OCI-M2 (cell line): ENCODE measurements at regions not wholly inside any gene's neighbourhood (a gene's known extent, or its start where the extent isn't known, plus 50 kb on each side); places are given as distances from the start of the nearest gene placed in this dataset.

Experiments
- DNase-seq: peaks from one replicate; lab custom pipeline; 2025; ENCODE audit not compliant: unreplicated experiment; lab: John Stamatoyannopoulos, UW

DNA sequence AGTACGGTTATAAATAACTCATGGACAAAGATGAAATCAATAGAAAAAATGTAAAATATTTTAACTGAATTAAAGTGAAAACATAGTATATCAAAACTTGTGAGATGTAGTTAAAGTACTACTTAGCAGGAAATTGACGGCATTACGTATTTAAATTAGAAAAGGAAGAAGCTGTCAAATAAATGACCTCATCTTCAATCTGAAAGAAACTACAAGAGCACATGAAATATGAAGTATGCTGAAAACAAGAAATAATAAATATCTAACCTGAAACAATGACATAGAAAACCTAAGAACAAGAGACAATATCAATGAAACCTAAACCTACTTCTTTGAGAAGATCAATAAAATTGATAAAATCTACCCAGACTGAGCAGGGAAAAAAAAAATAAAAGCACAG is 122.2 kb upstream of the PDE4B start:
- DNase-seq = no peak

DNA sequence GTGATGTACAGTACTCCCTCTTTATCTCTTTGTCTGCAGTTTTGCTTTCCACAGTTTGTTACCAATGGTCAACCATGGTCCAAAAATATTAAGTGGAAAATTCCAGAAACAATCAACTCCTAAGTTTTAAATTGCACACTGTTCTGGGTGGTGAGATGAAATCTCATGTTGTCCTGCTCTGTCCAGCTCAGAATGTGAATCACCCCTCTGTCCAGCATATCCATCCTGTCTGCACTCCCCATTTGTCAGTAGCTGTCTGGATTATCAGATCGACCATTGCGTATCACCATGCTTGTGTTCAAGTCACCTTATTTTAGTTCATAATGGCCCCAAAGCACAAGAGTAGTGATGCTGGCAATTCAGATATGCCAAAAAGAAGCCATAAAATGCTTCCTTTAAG is 118.2 kb upstream of the PDE4B start:
- no peak for DNase-seq

DNA sequence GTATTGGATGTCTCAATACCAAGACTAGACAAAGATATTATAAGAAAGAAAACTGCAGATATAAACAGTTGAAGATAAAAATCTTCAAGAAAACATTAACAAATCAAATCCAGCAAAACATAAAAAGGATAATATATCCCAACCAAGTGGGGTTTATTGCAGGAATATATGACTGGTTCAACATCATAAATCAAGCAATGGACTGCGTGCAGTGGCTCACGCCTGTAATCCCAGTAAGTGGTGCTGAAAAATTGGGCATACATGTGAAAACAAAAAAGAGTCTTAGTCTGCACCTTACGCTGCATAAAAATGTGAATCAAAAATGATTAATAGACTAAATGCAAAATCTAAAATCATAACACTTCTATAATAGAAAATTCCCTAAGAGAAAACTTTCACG is 112.9 kb upstream of the PDE4B start:
- no peak for DNase-seq

DNA sequence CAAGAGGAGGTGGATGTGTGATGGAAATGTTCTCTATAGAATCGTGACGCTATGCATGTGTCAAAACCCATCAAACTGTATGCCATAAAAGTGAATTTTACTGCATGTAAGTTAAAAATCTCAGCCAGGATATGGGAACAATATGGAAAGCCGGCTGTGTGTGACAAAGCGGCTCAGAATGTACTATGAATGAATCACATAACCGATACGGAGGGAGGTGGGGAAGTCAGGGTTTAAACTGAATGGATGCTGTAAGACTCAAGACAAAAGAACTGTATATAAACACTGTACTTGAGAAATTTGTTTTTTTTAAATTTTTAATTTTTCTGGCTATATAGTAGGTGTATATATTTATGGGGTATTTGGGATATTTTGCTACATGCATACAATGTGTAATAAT is 111.6 kb upstream of the PDE4B start:
- DNase-seq = no peak

DNA sequence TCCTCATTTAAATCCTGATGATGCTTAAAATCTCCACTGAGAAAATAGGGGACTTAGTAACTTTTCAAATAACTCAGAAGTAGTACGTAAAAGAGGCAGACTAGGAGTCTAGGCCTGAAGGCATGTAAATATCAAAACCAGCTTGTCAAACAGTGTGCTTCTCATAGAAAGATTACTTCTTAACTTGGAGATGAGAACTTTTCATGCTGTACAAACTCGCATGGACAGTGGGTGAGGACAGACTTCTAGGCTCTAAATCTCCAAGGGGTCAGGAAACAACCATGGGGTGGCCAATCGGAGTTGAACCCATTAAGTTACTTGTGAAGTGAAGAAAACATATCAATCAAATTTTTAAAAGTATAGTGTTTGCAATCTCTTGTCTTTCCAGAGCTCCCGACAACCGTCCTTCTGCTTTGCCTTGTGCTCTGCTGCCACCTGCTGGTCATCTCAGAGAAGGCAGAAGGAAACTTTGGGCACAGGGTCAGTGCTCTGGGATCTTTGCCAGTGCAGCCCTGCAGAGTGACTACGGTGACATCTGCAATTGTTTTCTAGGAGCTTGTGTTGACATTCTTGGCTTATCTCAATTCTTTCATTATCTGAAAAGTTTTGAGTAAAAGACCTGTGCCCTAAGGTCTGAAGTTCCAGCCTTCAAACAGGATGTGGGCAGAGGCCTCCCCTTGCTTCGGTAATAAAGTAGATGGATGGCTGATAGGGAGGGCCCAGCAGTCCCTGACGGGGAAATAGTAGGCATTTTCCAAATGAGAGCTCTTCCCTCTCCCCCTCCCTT is 105.1 kb upstream of the PDE4B start:
- DNase-seq = no peak

DNA sequence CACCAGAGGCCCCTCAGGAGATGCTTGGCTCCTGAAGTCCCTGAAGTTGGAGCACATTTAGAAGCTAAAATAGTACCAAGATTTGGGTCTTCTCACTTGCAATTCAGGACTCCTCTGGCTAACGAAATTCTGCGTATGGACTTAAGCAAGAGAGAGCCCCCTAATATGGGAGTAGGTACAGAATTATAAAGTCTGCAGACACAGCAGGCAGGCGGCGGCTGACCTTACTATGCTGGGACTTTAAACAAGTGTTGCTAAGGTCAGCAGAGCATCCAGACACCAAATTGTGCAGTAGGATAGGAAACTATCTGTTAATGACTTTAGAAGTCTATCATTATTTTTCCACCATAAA is 104.5 kb upstream of the PDE4B start:
- no peak for DNase-seq

DNA sequence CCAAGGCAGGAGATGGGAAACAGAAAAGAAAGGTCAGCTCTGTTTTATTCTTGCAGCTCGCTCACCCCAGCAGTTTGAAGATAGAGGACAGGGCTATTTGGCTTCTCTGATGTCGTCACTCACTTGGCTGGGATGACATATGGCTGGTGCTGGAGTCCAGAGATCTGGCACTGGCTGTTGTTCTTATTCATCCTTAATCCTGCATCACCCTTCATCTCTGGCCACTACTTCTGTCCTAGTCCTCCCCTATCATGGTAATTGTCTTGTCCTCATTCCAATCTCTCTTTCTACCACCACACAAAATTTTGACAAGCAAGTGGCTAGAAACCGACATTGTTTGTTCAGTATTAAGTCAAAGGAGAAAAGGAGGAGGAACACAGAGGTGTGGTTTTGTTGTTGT is 103.8 kb upstream of the PDE4B start:
- no peak for DNase-seq

DNA sequence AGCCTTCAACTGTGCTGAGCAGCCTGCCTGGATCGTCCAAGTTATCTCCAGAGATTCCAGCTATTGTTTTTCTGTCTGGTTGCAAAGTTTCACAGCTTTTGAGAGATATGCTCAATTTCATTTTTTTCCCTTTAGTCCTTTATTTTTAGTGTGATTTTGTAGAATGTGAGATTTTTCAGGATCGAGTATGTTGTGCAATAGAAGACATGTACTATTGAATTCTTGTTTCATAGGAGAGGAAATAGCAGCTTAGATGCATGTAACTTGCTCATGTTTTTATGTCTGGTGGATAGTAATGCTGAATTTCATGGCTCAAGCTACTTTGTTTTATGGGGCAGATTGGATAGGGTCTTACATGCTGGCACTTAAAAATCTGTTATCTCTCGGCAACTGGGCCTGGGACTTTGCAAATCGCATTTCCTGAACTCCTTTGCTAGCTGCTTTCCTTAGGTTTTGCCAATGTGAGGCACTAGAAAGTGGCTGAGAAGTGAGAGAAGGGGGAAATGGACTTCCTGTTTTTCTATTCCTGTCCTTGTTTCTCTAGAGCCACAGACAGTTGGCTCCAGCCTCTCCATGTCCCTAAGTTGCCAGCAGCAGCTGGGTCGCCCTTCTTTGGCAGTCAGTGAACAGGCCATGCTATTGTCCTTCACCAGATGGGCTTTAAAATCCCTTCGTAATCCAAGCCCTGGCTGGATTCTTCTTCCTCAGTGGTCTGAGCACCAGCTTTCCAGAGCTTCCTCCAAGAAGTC is 101.4 kb upstream of the PDE4B start:
- no peak for DNase-seq

DNA sequence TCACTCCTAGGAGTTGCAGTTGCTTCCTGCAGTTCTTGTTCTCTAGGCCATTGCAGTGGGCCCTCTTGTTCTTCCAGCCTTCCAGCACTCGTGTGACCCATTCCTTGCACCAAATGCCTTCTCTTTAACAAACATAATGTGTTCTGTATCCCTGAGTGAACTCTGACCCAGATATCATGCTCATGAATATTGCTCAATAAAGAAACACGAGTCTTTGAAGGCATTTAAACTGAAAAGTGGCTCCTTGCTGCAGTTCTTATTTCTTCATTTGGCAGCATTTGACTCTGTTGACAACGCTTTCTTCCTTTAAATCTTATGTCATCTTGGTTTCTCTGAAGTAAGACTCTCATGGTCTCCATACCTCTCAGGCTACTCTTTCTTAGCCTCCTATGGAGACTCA is 100.7 kb upstream of the PDE4B start:
- no peak for DNase-seq

DNA sequence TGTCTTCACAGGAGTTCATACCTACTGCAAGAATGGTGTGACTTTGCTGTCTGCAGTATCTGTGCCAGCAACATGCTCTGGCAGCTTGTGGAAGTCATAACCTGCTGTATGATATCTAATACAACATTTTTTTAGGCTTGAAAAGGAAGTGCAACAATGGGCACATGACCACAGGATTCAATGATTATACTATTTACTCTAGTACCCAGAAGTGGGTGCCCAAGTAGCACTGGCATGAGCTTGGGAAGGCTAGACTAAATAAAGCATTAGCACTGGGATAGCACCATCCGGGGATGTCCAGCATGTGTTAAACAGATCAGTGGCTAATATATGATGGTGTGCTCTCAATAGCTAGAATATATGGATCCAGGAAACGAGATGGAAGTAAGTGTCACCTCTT is 98.6 kb upstream of the PDE4B start:
- no peak for DNase-seq

DNA sequence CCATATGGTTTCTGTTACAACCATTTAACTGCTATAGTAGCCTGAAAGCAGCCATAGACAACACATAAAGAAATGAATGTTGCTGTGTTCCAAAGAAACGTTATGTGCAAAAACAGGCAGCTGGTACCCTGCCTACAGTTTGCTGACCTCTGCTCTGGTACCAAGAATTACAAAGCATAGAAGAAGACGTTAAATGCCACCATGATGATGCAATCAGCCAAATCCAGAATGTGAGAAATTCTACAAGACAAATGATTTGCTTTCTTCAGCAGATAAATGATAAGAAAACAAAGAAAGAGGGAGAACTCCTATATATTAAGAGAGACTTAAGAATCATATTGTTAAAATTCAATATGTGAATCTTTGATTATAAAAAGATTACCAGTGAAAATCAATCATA is 97.8 kb upstream of the PDE4B start:
- DNase-seq = no peak

DNA sequence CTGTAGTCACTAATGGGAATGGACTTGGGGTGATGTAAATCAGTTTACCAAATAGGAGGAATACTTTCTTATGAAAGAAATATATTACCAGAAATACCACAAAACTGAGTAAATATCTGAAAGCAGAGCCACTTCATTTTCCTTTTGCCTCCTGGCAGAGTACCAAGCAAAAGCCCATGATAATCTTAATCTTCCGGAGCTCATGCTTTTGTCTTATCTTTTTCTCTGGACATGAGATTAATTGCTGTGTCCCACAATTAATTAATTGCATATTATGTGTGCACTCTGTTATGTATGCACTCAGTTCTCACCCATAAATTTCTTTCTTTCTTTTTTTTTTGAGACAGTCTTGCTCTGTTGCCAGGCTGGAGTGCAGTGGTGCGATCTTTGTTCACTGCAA is 94.1 kb upstream of the PDE4B start:
- DNase-seq = no peak

DNA sequence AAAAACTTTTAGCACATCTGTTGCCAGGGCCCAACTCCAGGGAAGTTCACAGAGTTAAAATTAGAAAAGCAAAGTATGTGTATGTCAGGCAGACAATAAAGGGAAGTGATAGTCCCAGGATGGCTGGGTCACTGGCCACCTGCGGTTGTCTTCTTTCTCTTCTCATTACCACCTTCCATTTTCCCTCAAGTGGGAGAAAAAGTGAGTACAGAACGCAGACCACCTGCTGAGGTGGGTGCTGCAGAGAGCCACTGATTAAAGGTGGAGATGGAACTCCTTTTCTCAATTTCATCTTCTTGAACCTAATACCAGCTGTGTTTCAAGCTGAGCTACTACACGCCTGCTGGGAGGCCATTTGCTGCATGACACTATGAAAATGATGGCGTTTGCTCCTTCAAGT is 88.8 kb upstream of the PDE4B start:
- no peak for DNase-seq

DNA sequence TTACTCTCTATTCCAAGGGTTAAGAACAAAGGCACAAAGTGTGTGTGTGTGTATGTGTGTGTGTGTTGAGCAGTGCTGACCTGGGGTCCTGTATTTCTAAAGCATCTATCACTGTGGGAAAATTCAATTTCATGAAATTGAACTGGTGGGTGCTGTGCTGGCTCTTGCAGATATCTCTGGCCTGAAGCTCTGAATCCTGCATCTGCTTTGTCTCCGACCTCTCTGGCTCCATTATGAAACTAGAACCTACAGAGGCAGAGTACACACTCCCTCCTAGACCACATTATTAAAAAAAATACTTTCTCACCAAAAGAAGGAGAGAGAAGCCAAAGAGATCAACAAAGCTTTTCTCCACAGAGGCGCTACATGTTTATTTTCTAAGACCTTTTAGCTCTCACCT is 88.4 kb upstream of the PDE4B start:
- no peak for DNase-seq

DNA sequence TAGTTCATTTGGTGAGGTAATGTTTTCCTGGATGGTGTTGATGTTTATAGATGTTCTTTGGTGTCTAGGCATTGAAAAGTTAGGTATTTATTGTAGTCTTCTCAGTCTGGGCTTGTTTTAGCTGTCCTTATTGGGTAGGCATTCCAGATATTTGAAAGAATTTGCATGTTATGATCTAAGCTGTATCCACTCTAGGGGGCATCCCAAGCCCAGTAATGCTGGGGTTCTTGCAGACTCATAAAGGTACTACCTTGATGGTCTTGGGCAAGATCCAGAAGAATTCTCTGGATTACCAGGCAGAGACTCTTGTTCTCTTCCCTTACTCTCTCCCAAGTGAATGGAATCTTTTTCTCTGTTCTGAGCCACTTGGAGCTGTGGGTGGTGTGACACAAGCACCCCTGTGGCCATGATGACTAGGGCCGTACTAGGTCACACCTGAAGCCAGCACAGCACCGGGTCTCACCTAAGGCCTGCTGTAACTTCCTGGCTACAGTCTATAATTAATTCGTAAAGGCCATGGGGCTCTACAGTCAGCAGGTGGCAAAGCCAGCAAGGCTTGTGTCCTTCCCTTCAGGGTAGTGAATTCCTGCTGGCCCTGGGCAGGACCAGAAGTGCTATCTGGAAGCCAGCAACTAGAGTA is 74.8 kb upstream of the PDE4B start:
- DNase-seq = no peak

DNA sequence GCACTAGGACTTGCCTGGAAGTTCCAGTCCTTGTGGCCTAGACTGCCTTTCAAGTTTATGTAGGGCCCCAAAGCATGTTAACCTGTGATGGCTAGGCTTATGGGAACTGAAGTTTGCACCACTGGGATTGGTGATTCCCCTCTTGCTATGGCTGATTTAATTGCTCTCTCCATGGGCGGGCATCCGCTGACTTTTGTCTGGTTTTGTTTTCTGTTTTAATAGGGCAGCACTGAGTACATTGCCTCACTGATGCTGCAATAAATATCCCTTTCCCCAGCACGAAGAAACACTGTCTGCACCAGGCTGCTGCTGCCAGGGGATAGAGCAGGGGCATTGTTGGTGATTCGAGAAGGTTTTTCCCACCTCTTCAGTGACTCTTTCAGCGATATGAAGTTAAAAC is 73.3 kb upstream of the PDE4B start:
- DNase-seq = no peak

DNA sequence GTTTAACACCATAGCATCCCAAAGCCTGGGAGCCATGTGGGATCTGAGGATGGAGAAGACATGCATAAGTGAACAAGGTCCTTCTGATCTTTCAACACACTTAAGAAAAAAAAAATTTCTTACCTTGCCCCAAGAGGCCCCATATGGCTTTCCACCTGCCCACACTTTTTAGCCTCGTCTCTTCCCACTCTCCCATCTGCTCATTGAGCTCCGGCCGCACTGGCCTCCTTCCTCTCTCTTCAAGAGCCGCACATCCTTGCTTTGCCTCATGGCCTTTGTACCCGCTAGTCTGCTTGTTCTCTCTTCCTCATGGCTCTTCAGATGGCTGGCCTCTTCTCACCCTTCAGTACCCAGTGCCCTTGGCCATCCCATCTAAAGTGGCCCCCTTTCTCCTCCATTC is 70.2 kb upstream of the PDE4B start:
- DNase-seq = no peak

DNA sequence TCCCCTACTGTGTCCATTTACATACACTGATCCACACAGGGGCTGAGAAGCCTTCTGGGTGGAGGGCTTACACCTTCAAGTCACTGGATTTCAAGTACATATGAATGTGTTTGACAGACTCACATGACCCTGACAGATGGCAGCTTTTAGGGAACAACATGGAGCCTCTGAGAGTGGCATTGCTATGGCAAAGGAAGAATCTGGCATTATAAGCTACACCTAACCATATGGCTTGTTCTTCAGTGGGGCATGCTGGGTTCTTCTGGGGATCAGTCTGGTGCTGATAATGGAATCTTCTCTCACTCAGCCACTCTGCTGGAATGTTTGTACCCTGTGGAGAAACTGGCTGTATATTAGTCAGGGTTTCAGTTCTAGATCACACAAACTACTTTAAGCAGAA is 68.5 kb upstream of the PDE4B start:
- no peak for DNase-seq

DNA sequence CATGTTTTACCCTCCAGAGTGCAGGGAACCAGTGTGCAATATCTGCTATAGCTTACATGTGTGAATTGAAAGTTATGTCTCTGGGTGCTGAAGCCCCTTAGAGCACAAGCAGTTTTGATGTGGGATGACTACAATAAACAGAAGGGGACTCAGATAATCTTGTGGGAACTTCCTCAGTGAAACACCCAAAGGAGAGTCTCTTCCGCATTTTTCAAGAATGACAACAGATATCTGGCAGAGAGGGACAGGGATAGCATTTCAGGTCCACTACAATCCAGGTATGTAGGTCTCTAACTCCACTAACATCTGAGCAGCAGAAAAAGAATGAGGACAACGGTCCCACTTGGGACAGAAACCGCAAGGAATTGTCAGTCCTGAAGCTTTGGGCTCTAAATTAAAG is 67.6 kb upstream of the PDE4B start:
- DNase-seq = no peak

DNA sequence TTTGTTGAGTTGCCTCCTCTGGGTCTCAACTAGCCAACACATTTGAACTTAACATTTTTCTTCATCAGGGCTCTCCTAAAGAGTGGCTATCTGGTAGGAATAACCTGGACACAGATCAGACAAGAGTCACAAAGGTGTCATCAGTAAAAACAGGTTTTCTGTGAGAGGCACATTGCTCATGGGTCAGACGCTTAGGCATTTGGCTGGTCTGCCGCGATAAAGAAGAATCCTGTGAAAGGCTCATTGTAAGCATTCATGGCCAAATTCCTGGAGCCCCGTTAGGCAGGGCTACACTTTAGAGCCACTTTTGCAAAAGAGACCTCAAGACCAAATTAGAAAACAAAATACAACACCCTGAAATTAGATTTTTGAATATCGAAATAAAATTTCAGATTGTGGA is 64.2 kb upstream of the PDE4B start:
- DNase-seq = no peak

DNA sequence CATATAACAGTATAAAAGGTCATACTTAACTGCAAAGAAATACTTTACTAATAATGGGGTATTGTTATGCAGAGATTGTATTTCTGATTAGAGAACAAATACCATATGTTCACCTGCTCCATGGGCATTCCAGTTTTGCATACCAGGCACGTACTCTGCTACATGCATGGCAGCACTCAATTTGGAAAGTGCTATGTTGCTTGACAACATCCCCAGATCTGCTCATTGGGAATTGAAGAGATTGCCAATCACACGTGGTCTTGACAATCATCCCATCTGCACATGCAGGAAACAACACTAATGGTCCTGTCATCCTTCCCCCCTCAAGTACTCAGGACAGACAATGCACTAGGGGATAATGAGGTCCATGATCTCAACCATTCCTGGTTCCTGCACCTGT is 63.4 kb upstream of the PDE4B start:
- DNase-seq = no peak

DNA sequence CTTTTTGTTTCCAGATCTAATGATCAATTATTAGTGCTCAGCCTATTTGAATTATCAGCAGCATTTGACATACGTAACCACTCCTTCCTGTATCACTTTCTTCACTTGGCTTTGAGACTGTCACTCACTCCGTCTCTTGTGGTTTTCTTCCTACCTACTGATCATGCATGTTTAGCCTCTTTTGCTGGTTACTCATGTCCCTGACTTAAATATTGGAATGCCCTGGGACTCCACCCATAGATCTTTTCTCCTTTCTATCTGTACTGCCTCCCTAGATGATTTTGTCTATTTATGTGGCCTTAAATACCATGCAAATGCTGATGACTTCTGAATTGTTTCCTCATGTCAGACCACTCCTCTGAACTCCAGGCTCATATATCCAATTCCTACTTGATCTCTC is 57.7 kb upstream of the PDE4B start:
- no peak for DNase-seq
